Subcutaneous abdominal adipose tissue (tissue), 5 donors: ENCODE measurements at regions not wholly inside any gene's neighbourhood (a gene's known extent, or its start where the extent isn't known, plus 50 kb on each side); places are given as distances from the start of the nearest gene placed in this dataset.

Source experiments
- H3K27ac ChIP-seq: one replicate; pipeline ENCODE4 v1.7.0; 2013; ENCODE audit warnings: low read depth, mild to moderate bottlenecking, inconsistent platforms, low read length, moderate library complexity
- H3K27me3 ChIP-seq, 5 donors: one replicate each; pipeline ENCODE4 v1.7.0; 2013; ENCODE audit warnings: low read length in 5 of 5, inconsistent platforms in 1 of 5; ENCODE audit not compliant: control insufficient read depth in 5 of 5, insufficient read depth in 4 of 5
- H3K36me3 ChIP-seq, 5 donors: one replicate each; pipeline ENCODE4 v1.7.0; 2013; ENCODE audit warnings: low read length in 5 of 5; ENCODE audit not compliant: control insufficient read depth in 5 of 5, insufficient read depth in 5 of 5
- H3K4me1 ChIP-seq, 5 donors: one replicate each; pipeline ENCODE4 v1.7.0; 2013; ENCODE audit warnings: low read length in 5 of 5, mild to moderate bottlenecking in 3 of 5, moderate library complexity in 1 of 5; ENCODE audit not compliant: control insufficient read depth in 5 of 5, insufficient read depth in 5 of 5
- H3K4me3 ChIP-seq, 5 donors: one replicate each; pipeline ENCODE4 v1.7.0; 2013; ENCODE audit warnings: low read length in 5 of 5, low read depth in 1 of 5
- H3K9ac ChIP-seq, 5 donors: one replicate each; pipeline ENCODE4 v1.7.0; 2013; ENCODE audit warnings: low read length in 5 of 5, mild to moderate bottlenecking in 4 of 5, moderate library complexity in 3 of 5
- H3K9me3 ChIP-seq, 5 donors: one replicate each; pipeline ENCODE4 v1.7.0; 2013; ENCODE audit warnings: low read length in 5 of 5; ENCODE audit not compliant: control insufficient read depth in 5 of 5
- donor health status: healthy.
- donor health status: healthy.
- donor health status: healthy.
- donor health status: healthy.
- donor health status: healthy.

DNA sequence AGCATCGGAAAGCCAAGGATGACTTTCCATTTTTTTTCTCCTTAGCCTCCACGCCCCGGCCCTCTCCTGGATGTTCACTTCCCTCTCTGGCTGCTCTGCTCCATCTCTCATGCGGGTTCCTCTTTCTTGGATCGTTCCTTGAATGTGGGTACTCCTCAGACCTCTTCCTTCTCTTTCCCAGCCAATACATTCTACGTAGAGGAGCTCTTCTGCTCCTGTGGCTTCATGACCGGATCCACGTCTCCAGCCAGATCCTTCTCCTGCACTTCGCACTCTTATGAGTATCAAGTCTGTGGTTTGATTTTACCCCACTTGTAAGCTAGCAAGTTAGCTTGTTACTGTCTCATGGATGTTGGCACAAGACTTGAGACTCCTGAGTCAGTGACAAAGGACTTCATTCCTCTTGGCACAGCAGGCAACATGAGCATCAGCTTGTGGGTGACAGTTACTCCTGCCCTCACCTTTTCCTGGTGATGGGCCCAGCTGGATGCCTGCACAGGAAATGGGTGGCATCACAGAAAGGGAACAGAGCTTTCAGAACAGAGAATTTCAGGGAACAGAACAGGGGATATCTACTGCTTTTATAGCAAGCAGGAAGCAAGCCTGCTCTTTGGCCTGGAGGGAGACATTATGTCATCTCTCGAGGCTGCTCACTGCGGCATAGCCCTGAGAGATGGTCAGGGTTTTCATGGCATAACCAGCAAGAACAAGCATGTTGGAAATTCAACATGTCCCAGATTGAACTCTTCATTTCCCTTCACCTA is 100.1 kb upstream of the KIF26B start:
- H3K27me3 ChIP-seq: no peaks in the 10 kb centered on the region
- peaks cover 0 to 3% (median 0%) of the 10 kb centered on the region in 5 donors for H3K36me3 ChIP-seq
- no peak overlapping the region for H3K9ac ChIP-seq
- peaks cover 0 to 2% (median 0%) of the 10 kb centered on the region in 5 donors for H3K4me1 ChIP-seq
- H3K4me3 ChIP-seq: no peak overlapping the region
- H3K9me3 ChIP-seq: no peaks in the 10 kb centered on the region
- H3K27ac ChIP-seq: no peak overlapping the region

DNA sequence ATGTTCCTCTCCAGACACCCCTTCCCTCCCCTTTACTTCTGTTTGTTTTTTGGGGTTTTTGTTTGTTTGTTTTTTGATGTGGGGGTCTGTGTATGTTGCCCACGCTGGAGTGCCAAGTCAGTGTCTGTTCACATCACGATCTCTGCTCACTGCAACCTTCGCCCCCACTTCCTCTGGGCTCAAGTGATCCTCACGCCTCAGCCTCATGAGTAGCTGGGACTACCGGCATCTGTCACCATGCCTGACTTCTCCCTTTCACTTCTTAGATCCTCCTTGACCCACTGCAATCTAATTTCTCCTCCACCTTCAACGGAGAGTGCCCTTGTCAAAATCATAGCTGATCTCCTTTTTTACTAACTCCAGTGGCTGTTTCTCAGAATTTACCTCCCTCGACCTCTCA is 100.7 kb upstream of the KIF26B start:
- Histone ChIP-seq H3K9ac (no peak overlapping the region), H3K9me3 (no peaks in the 10 kb centered on the region), H3K4me3 (no peak overlapping the region), H3K4me1 (peaks cover 0 to 2% (median 0%) of the 10 kb centered on the region in 5 donors), H3K36me3 (peaks cover 0 to 3% (median 0%) of the 10 kb centered on the region in 5 donors), H3K27ac (no peak overlapping the region), H3K27me3 (no peaks in the 10 kb centered on the region)

DNA sequence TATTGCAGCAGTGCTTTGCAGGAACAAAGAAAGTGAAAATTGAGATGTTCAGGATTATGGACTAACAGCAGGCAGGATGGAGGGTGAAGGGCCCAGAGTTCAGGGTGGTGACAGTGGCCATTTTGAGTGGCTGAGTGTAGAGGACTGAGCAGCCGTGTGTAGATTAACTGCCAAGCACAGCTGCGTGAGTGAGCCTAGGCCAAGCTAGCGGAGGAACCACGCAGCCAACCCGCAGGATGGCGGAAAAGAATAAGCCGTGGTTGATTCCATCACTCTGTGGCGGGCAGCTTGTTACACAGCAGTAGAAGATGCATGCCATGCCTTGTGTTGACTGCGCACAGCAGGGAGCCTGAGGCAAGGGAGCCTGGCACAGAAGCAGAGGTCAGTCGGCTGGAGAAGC is 102.5 kb upstream of the KIF26B start:
- no peaks in the 10 kb centered on the region for H3K27me3 ChIP-seq
- no peaks in the 10 kb centered on the region for H3K9me3 ChIP-seq
- no peak overlapping the region for H3K4me3 ChIP-seq
- peaks cover 0 to 3% (median 0%) of the 10 kb centered on the region in 5 donors for H3K36me3 ChIP-seq
- H3K4me1 ChIP-seq: peaks cover 0 to 2% (median 0%) of the 10 kb centered on the region in 5 donors
- no peak overlapping the region for H3K9ac ChIP-seq
- no peak overlapping the region for H3K27ac ChIP-seq

DNA sequence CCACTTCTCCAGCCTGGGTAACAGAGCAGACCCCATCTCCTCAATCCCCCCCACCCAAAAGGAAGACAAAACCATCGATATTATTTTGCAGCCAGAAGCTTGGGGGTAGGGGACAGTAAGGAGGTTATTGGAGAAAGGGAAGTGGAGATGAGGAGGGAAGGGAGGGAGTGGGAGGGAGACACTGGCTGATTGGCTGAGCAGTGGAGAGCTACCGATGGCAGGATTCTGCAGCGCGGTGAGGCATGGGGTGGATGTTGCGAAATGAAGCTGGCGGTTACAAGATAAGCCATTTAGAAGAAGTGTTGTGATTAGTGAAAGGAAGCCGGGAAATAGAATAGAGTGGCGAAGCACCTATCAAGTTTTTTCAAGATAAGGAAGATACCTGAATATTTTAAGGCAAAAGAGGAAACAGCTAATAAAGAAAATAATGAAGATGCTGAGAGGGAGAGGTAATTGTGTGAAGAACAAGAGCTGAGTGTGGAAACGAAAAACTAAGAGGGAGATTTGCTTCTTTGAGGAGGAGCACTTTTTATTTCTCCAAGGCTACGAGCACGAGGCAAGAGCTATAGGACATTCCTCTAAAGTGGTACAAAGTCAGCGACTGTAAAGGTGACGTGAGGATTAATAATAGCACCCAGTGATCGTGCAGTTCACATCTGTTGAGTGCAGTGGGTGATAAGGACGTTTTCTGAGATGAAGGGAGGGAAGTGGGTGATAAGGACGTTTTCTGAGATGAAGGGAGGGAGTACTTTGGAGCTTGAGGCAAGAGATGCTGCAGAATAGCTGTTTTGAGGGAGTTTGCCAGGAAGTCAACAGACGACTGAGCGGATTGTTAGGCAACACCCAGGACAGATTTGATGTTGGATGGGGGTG is 103.2 kb upstream of the KIF26B start:
- no peaks in the 10 kb centered on the region for H3K9me3 ChIP-seq
- H3K27ac ChIP-seq: no peak overlapping the region
- H3K27me3 ChIP-seq: no peaks in the 10 kb centered on the region
- peaks cover 0 to 2% (median 0%) of the 10 kb centered on the region in 5 donors for H3K4me1 ChIP-seq
- no peak overlapping the region for H3K4me3 ChIP-seq
- no peak overlapping the region for H3K9ac ChIP-seq
- peaks cover 0 to 3% (median 0%) of the 10 kb centered on the region in 5 donors for H3K36me3 ChIP-seq

DNA sequence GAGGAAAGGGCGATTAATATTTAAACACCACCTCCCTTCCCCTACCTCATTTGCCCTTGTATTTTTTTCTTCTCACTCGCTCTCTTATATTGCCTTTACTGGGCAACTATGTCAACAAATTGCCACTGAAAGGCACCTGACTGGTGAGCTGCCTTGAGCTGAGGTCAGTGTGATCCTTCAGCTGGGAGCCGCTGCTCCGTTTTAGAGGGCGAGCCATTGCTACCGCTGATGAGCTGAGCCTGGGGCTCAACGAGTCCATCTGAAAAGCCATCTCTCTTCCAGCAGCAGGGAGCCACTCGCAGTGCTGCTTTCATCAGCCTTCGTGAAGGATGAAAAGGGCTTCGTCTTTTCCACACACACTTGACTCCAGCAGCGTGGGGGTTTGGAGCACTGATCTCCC is 108.0 kb upstream of the KIF26B start:
- H3K9ac ChIP-seq: no peak overlapping the region
- no peak overlapping the region for H3K4me3 ChIP-seq

DNA sequence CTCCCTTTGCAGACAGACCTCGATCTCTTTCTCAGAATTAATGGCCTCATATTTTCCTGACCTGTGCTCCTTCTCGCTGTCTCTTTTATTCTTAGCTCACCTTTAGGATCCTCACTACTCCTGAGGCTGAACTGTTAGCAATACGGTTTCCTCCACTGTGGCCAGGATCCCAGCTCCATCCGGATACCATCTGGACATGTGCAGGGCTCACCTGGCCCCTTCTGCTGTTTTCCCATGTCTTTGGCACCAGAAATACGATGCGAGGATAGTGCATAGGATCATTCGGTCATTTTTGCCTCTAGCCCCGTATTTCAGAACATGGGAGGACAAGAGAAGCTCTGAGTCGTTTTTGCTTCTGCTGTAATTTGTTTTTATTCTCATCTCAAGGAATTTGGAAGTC is 108.5 kb upstream of the KIF26B start:
- Histone ChIP-seq H3K4me1 (peaks cover 0 to 5% (median 0%) of the 10 kb centered on the region in 5 donors), H3K4me3 (no peak overlapping the region), H3K27ac (no peak overlapping the region)

More for the DNA sequence above, 108.0 kb upstream of the KIF26B start:
- Histone ChIP-seq H3K27me3 (no peaks in the 10 kb centered on the region), H3K9me3 (no peaks in the 10 kb centered on the region), H3K36me3 (peaks cover 0 to 2% (median 0%) of the 10 kb centered on the region in 5 donors), H3K4me1 (peaks cover 0 to 5% (median 0%) of the 10 kb centered on the region in 5 donors), H3K27ac (no peak overlapping the region)

DNA sequence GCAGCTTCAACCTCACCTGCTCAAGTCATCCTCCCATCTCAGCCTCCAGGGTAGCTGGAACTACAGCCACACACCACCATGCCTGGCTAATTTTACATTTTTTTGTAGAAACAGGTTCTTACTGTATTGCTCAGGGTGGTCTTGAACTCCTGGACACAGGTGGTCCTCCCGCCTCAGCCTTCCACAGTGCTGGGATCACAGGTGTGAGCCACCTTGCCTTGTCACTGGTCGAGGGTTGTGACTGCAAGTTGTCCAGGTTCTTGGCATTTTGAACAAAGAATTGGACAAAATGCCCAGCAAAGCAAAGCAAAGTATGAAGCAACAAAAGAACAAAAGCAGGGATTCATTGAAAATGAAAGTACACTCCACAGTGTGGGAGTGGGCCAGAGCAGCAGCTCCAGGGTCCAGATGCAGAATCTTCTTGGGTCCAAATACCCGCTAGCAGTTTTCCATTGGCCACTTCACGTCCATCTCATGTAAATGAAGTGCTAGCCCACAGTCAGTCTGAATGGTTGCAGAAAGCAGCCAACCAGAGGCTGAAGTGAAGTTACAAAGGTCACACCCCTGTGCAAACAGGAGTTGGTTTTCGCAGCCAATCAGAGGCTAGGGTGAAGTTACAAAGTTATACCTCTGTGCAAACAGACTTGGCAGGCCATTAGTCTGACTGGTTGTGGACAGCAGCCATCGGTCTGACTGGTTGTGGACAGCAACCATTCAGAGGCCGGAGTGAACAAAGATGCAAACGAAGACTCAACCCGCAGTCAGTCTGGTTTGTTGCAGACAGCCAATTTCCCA is 109.5 kb upstream of the KIF26B start:
- Histone ChIP-seq H3K9ac (no peak overlapping the region), H3K4me3 (no peak overlapping the region)

More for the DNA sequence above, 108.5 kb upstream of the KIF26B start:
- Histone ChIP-seq H3K9ac (no peak overlapping the region), H3K27me3 (no peaks in the 10 kb centered on the region), H3K36me3 (peaks cover 0 to 2% (median 0%) of the 10 kb centered on the region in 5 donors), H3K9me3 (no peaks in the 10 kb centered on the region)

DNA sequence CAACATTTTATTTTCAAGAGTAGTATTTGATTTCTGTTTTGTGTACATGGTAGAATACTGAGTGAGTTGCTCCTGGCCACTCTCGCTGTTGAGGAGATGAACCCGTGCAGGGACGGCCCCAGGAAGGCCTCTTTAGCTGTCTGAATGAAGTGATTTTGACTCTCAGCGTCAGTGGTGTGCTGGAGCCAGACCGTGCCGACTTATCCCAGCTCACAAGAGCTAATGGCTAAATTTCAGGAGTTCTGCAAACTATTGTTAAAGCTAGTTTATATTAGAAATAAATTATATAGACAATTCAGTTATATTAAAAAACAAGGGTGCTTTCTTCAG is 111.2 kb upstream of the KIF26B start:
- no peak overlapping the region for H3K4me3 ChIP-seq
- H3K9ac ChIP-seq: no peak overlapping the region
- no peaks in the 10 kb centered on the region for H3K9me3 ChIP-seq
- no peak overlapping the region for H3K27ac ChIP-seq
- peaks cover 0 to 5% (median 0%) of the 10 kb centered on the region in 5 donors for H3K4me1 ChIP-seq
- H3K36me3 ChIP-seq: no peaks in the 10 kb centered on the region
- H3K27me3 ChIP-seq: no peaks in the 10 kb centered on the region

More for the DNA sequence above, 109.5 kb upstream of the KIF26B start:
- Histone ChIP-seq H3K36me3 (peaks cover 0 to 2% (median 0%) of the 10 kb centered on the region in 5 donors), H3K4me1 (peaks cover 0 to 5% (median 0%) of the 10 kb centered on the region in 5 donors), H3K27me3 (no peaks in the 10 kb centered on the region), H3K27ac (no peak overlapping the region), H3K9me3 (no peaks in the 10 kb centered on the region)

DNA sequence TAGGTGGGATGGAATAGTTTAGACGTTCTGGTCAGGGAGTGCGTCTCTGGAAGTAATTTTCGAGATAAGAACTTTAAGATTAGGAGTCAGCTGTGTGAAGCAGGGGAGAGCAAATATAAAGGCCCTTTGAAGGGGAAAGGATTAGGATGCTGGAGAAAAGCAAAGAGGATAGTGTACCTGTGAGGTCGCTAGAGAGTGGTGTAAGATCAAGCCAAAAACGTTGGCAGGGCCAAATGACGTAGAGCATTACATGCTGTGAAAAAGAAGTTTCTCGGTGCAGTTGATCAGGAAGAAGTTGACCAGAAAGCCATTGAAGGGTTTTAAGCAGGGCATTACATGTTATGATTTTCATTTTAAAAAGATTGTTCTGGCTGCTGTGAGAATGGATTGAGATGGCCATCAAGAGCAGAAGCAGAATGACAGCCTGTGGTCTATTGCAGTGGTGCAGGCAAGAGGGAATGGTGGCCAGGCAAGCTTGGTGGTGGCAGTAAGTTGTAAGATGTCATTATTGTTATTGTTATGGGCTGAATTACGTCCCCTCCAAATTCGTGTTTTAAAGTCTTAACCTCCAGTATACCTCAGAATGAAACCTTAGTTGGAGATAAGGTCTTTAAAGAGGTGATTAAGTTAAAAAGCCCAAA is 113.6 kb upstream of the KIF26B start:
- no peaks in the 10 kb centered on the region for H3K9me3 ChIP-seq
- no peaks in the 10 kb centered on the region for H3K27me3 ChIP-seq
- no peak overlapping the region for H3K9ac ChIP-seq
- H3K27ac ChIP-seq: no peak overlapping the region
- H3K4me3 ChIP-seq: no peak overlapping the region
- H3K4me1 ChIP-seq: peaks cover 0 to 5% (median 0%) of the 10 kb centered on the region in 5 donors
- H3K36me3 ChIP-seq: no peaks in the 10 kb centered on the region
